CD14-positive monocyte (primary cell): ENCODE measurements at regions not wholly inside any gene's neighbourhood (a gene's known extent, or its start where the extent isn't known, plus 50 kb on each side); places are given as distances from the start of the nearest gene placed in this dataset.

Experiments used
- DNase-seq, 3 donors: peaks; one replicate each; pipeline ENCODE4 v3.0.0-alpha.2; 2011 to 2022
- H2AFZ ChIP-seq: 2 replicates; pipeline ENCODE4 v1.6.0; 2012; ENCODE audit warnings: mild to moderate bottlenecking, low read depth, low read length, inconsistent platforms; ENCODE audit not compliant: insufficient read depth, poor library complexity, severe bottlenecking
- H3K27ac ChIP-seq, 2 donors: 1 replicate in 1 of 2; 2 replicates in 1 of 2; pipeline ENCODE4 v1.5.1; 2012 to 2013; ENCODE audit warnings: low read length in 2 of 2, control low read depth in 1 of 2, inconsistent platforms in 1 of 2, low read depth in 1 of 2, mild to moderate bottlenecking in 1 of 2
- H3K27me3 ChIP-seq, 2 donors: one replicate each; pipeline versions ENCODE4 v1.6.0 to v1.6.1; 2011 to 2013; ENCODE audit warnings: low read length in 2 of 2; ENCODE audit not compliant: control insufficient read depth in 2 of 2, insufficient read depth in 2 of 2
- H3K36me3 ChIP-seq, 2 donors: replicated peaks in 1 of 2; 1 replicate in 1 of 2; 2 replicates in 1 of 2; pipeline versions ENCODE4 v1.5.1 to v1.6.1; 2012 to 2013; ENCODE audit warnings: low read length in 2 of 2, control low read depth in 1 of 2, inconsistent platforms in 1 of 2, mild to moderate bottlenecking in 1 of 2; ENCODE audit not compliant: insufficient read depth in 2 of 2, control insufficient read depth in 1 of 2
- H3K4me1 ChIP-seq, 2 donors: 1 replicate in 1 of 2; 2 replicates in 1 of 2; pipeline versions ENCODE4 v1.5.1 to v1.6.1; 2012 to 2013; ENCODE audit warnings: low read length in 2 of 2, control low read depth in 1 of 2, inconsistent platforms in 1 of 2, mild to moderate bottlenecking in 1 of 2, moderate library complexity in 1 of 2; ENCODE audit not compliant: insufficient read depth in 2 of 2, control insufficient read depth in 1 of 2
- H3K4me2 ChIP-seq: replicated peaks from 2 replicates; pipeline ENCODE3; 2012; ENCODE audit warnings: low read length, moderate library complexity, mild to moderate bottlenecking; ENCODE audit not compliant: poor library complexity, severe bottlenecking; ENCODE audit errors: extremely low read depth
- H3K4me3 ChIP-seq, 3 experiments: fragments of 200-600 bp in 1 of 3; sonication (generic) in 1 of 3; replicated peaks in 1 of 3; 1 replicate in 2 of 3; 2 replicates in 1 of 3; pipeline ENCODE4 v1.5.1; 2011 to 2013; ENCODE audit warnings: low read length in 3 of 3, mild to moderate bottlenecking in 3 of 3, control low read depth in 2 of 3, low read depth in 2 of 3, inconsistent platforms in 1 of 3, moderate library complexity in 1 of 3
- H3K79me2 ChIP-seq: 2 replicates; pipeline ENCODE4 v1.6.0; 2012; ENCODE audit warnings: mild to moderate bottlenecking, control low read depth, inconsistent platforms, low read length, moderate library complexity; ENCODE audit not compliant: insufficient read depth
- H3K9ac ChIP-seq: 2 replicates; pipeline ENCODE4 v1.6.0; 2017; ENCODE audit warnings: low read length, mild to moderate bottlenecking; ENCODE audit not compliant: insufficient read depth, poor library complexity, severe bottlenecking
- H3K9me3 ChIP-seq, 2 donors: replicated peaks in 1 of 2; 1 replicate in 1 of 2; 2 replicates in 1 of 2; pipeline versions ENCODE4 v1.5.1 to v1.6.1; 2012 to 2013; ENCODE audit warnings: low read length in 2 of 2, control low read depth in 1 of 2; ENCODE audit not compliant: control insufficient read depth in 1 of 2, insufficient read depth in 1 of 2
- H4K20me1 ChIP-seq: 2 replicates; pipeline ENCODE4 v1.6.0; 2012; ENCODE audit warnings: mild to moderate bottlenecking, low read length, control low read depth, moderate library complexity; ENCODE audit not compliant: insufficient read depth
- H3K27ac Mint-ChIP-seq, 7 donors: one replicate each; pipeline ENCODE4 v1.8.0; 2020; ENCODE audit warnings: mild to moderate bottlenecking in 7 of 7, mixed read lengths in 7 of 7, moderate library complexity in 6 of 7, inconsistent platforms in 2 of 7
- H3K27me3 Mint-ChIP-seq, 3 donors: one replicate each; pipeline ENCODE4 v1.8.0; 2021 to 2022; ENCODE audit warnings: low read depth in 3 of 3, mild to moderate bottlenecking in 3 of 3, mixed read lengths in 3 of 3, moderate library complexity in 3 of 3, inconsistent platforms in 1 of 3
- H3K36me3 Mint-ChIP-seq, 2 donors: one replicate each; pipeline ENCODE4 v1.8.0; 2020; ENCODE audit warnings: mixed read lengths in 2 of 2, inconsistent platforms in 1 of 2, mild to moderate bottlenecking in 1 of 2
- H3K4me1 Mint-ChIP-seq: one replicate; pipeline ENCODE4 v1.8.0; 2020; ENCODE audit warnings: mild to moderate bottlenecking, mixed read lengths
- H3K4me3 Mint-ChIP-seq, 2 donors: one replicate each; pipeline ENCODE4 v1.8.0; 2020; ENCODE audit warnings: mild to moderate bottlenecking in 2 of 2, mixed read lengths in 2 of 2, moderate library complexity in 1 of 2
- H3K9me3 Mint-ChIP-seq, 7 donors: one replicate each; pipeline ENCODE4 v1.8.0; 2020 to 2022; ENCODE audit warnings: mixed read lengths in 7 of 7, mild to moderate bottlenecking in 6 of 7, moderate library complexity in 6 of 7, inconsistent platforms in 2 of 7
- CTCF ChIP-seq: fragments of 200-600 bp; IDR thresholded peaks from one replicate; pipeline ENCODE4 v1.8.0; 2022; ENCODE audit warnings: antibody characterized with exemption, mild to moderate bottlenecking
- WGBS: methylation state at CpG from one replicate; pipeline ENCODE4 v1.1.5; 2013; ENCODE audit warnings: missing lambda C conversion rate; ENCODE audit not compliant: insufficient coverage; 5-methylcytosine and 5-hydroxymethylcytosine counted together
- intact Hi-C, 2 donors: fragments of 100-400 bp; cut with micrococcal nuclease; formaldehyde crosslinking; loops; one replicate each; pipeline versions ENCODE4 v1.15.0 to v1.15.1; 2023

- H4K20me1 ChIP-seq = no peaks in the 10 kb centered on the region
- no peak overlapping the region for H3K27ac Mint-ChIP-seq
- peaks cover 2 to 11% (median 6%) of the 10 kb centered on the region in 7 donors for H3K9me3 Mint-ChIP-seq
- no peaks in the 10 kb centered on the region for H3K4me1 ChIP-seq
- TF ChIP-seq CTCF = no peak
- H3K4me1 Mint-ChIP-seq = peaks cover 7% of the 10 kb centered on the region
- H3K4me3 Mint-ChIP-seq = no peak overlapping the region
- DNase-seq = no peak
- no peak overlapping the region for H3K4me2 ChIP-seq
- WGBS = 93% methylated on average over 8 of the region's 11 CpGs
- no peaks in the 10 kb centered on the region for H3K36me3 ChIP-seq
- H3K4me3 ChIP-seq = no peak overlapping the region
- no peaks in the 10 kb centered on the region for H3K27me3 ChIP-seq
- H3K9ac ChIP-seq = no peak overlapping the region
- no peak overlapping the region for H3K27ac ChIP-seq
- intact Hi-C loops = no loop called here
- peaks cover 0 to 2% (median 0%) of the 10 kb centered on the region in 3 donors for H3K27me3 Mint-ChIP-seq
- H3K36me3 Mint-ChIP-seq = no peaks in the 10 kb centered on the region
- peaks cover 0 to 4% of the 10 kb centered on the region in 2 donors for H3K9me3 ChIP-seq
- no peak overlapping the region for H2AFZ ChIP-seq
- H3K79me2 ChIP-seq = no peaks in the 10 kb centered on the region
These were observed 150.1 kb upstream of the KLF6 start for GRCh38 chr10:3935141-3935540.

GRCh38 chr10:3933733-3934132 lies 148.7 kb upstream of the KLF6 start:
- no peaks in the 10 kb centered on the region for H3K36me3 Mint-ChIP-seq
- H3K79me2 ChIP-seq = no peaks in the 10 kb centered on the region
- H3K4me1 ChIP-seq = no peaks in the 10 kb centered on the region
- DNase-seq = no peak
- H3K9me3 ChIP-seq = peaks cover 0 to 4% of the 10 kb centered on the region in 2 donors
- H3K9me3 Mint-ChIP-seq = peaks cover 2 to 7% (median 4%) of the 10 kb centered on the region in 7 donors
- no peaks in the 10 kb centered on the region for H3K36me3 ChIP-seq
- no peaks in the 10 kb centered on the region for H3K27me3 ChIP-seq
- no peak overlapping the region for H3K9ac ChIP-seq
- TF ChIP-seq CTCF = no peak
- H3K4me1 Mint-ChIP-seq = peaks cover 7% of the 10 kb centered on the region
- no peaks in the 10 kb centered on the region for H4K20me1 ChIP-seq
- no peak overlapping the region for H3K4me2 ChIP-seq
- intact Hi-C loops = no loop called here
- WGBS = 100% methylated on average over 1 of the region's 4 CpGs
- H3K27ac ChIP-seq = no peak overlapping the region
- H3K4me3 Mint-ChIP-seq = no peak overlapping the region
- peaks cover 0 to 2% (median 0%) of the 10 kb centered on the region in 3 donors for H3K27me3 Mint-ChIP-seq
- no peak overlapping the region for H3K4me3 ChIP-seq
- no peak overlapping the region for H3K27ac Mint-ChIP-seq
- H2AFZ ChIP-seq = no peak overlapping the region
